Jurkat, Clone E6-1 (cell line): ENCODE measurements at regions not wholly inside any gene's neighbourhood (a gene's known extent, or its start where the extent isn't known, plus 50 kb on each side); places are given as distances from the start of the nearest gene placed in this dataset.

Experiments used
- DNase-seq: peaks from one replicate; pipeline ENCODE4 v3.0.0-alpha.2; 2011; ENCODE audit warnings: low read depth, low spot score
- H3K4me3 ChIP-seq: 2 replicates; pipeline ENCODE4 v1.5.1; 2011; ENCODE audit warnings: mild to moderate bottlenecking, low read length, control low read depth, moderate library complexity

DNA sequence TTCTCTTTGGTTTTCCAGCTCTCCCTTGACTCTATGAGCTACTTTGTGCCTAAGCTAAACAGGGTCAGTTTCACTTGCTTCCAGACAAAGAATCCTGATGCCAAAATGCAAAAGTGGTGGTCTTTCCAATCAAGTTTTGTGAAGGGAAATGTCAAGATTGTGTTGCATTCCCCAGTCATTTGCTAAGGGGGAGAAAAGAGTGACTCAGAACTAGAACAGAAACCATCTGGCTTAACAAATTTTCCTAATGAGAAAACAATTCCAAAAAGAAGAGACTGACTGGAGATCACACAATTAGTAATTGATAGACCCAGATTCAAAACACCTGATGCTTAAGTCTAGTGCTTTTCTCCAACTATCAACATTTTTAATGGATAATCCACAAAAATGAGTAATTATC is 235.1 kb upstream of the DIO2 start:
- no peak for DNase-seq
- no peak overlapping the region for H3K4me3 ChIP-seq

DNA sequence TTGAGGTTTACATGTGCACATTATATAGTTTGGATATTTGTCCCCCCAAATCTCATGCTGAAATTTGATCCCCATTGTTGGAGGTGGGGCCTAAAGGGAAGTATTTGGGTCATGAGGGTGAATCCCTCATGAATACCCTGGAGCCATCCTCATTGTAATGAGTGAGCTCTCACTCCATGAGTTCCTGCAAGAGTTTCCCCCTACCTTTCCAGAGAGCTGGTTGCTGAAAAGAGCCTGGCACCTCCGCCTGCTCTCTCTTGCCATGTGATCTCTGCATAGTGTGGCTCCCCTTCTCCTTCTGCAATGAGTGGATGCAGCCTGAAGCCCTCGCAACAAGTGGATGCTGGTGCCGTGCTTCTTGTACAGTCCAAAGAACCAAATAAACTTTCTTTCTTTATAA is 234.3 kb upstream of the DIO2 start:
- no peak for DNase-seq
- no peak overlapping the region for H3K4me3 ChIP-seq

DNA sequence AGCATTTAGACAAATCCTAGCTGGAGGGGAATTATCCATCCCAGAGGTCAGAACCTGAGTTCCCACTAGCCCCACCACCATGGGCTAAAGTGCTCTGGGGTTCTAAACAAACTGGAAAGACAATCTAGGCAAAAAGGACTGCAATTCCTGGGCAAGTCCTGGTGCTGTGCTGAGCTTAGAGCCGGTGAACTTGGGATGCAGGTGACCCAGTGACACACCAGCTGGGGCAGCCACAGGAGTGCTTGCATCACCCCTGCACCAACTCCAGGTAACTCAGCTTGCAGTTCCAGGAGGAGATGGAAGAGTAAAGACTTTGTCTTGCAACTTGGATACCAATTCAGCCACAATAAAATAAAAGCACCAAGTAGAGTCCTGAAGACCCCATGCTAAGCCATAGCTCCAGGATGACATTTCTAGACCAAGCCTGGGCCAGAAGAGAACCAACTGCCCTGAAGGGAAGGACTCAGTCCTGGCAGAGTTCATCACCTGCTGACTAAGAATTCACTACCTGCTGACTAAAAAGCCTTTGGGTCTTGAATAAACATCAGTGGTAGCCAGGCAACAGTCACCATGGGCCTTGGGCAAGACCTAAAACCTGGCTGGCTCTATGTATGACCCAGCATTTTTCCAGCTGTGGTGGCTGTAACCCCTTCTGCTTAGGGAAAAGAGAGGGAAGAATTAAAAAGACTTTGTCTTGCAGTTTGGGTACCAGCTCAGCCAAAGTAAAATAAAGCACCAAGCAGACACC is 223.4 kb upstream of the DIO2 start:
- no peak overlapping the region for H3K4me3 ChIP-seq
- no peak for DNase-seq

DNA sequence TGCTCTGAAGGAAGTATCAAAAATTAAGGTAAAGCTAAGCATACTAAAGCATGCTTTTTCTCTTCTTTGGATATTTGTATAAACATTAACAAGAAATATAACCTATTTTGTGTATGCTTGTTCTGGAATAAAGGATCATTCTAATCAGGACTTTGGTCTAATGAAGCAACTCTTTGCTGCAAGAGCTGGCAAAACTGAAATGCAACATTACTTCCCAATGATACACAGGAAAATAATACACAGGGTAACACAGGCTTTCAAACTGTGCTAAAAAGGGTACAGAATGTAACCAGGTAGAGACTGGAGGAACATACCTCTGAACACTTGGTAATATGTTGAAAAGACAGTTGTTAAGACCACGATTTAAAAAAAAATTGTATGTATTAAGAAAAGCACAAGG is 222.5 kb upstream of the DIO2 start:
- no peak overlapping the region for H3K4me3 ChIP-seq
- DNase-seq = no peak

DNA sequence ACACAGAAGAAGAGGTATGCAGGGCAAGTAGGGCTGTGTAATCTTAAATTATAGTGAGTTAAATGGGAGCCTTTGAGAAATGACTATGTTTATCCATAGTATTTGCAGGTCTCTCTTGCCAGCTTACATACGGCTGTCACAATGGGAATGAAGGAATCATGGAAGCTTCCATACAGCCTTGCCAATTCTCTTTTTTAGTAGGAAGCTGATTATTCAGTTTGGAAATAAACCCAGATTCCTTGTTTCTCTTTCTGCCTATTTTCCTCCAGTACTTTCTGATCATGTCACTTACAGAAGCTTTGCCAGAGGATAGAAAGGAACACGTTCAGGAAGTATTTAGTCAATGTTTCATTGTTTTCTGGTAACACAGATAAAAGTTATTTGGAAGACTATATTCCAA is 217.4 kb upstream of the DIO2 start:
- no peak overlapping the region for H3K4me3 ChIP-seq
- DNase-seq = no peak

DNA sequence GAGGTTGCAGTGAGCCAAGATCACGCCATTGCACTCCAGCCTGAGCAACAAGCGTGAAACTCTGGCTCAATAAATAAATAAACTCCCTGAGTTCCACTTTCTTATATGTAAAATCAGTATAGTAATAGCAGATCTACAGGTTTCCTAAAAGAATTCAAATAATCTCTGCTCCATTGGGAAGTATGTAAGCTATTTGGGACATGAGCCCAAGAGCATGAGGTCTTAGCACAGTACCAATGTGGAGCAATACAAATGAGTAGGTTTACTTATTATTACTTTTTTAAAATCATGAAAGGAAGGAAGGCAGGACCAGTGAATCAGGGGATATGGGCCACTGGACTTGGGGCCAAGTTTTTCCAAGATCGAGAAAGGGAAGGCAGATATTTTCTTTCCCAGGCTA is 216.9 kb upstream of the DIO2 start:
- no peak for DNase-seq

DNA sequence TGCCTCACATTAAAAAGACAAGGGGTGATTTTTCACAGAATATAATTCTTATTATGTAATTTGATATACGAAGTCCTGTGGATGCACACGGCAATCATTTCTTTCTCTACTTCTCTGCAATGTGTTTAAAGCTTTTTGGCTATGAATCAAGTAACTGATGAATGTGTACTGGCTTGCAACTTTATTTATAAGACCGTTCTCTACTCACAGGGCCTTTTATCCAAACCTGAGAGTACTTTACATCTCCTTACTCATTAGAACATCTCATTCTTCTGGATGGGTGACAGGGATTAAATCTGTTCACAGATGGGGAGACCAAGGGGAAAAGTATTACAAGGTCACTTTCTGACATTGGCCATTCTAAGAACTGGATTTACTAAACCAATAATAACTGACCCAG is 215.8 kb upstream of the DIO2 start:
- no peak for DNase-seq
- H3K4me3 ChIP-seq = no peak overlapping the region

More for the DNA sequence above, 216.9 kb upstream of the DIO2 start:
- no peak overlapping the region for H3K4me3 ChIP-seq

DNA sequence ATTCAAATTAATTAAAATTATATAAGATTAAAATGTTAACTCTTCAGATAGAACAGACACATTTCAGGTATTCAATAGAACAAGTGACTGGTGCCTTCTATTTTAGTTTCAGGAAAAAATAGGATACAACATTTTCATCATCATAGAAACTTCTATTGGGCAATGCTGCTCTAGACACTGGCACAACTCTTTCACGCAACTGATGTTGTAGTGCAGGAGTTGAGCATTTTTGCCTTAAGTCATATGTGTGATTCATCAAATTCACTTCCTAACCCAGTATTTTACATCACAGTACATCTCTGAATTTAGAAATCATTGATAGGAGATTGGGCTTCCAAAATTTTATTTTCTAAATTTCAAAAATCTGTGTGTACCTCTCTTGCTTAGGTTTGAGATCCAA is 215.4 kb upstream of the DIO2 start:
- no peak overlapping the region for H3K4me3 ChIP-seq
- no peak for DNase-seq

DNA sequence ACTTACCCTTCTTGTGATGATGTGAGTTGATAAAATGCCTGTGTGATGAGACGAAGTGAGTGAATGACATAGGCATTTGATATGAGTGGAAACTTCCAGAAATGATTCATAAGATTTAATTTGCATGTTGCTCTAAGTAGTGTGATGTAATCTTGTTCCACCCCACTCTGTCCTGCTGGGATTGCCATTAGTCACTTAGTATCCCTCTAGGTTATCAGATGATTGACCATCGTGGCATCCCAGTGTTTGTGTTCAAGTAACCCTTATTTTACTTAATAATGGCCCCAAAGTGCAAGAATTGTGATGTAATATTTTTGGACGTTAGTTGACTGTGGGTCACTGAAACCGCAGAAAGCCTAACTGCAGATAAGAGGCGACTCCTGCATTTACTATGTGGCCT is 214.4 kb upstream of the DIO2 start:
- no peak overlapping the region for H3K4me3 ChIP-seq
- no peak for DNase-seq

DNA sequence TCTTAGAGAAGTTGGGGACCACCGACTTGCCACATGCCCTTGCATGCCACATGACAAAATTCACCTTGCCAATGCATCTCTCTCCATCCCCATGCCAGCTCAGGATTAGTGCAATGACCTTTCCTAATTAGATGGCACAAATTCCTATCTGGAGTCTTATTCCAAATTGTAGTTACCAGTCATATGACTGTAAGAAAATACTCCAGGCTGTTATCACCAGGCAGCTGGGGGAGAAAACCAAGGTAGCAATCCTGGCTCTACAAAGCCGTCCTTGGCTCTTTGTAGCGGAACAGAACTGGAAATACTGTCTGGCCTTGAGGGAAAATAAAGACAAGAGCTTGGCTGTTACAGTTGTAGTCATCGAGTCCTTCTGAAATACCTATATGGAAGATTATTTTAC is 208.5 kb upstream of the DIO2 start:
- H3K4me3 ChIP-seq = no peak overlapping the region
- no peak for DNase-seq

DNA sequence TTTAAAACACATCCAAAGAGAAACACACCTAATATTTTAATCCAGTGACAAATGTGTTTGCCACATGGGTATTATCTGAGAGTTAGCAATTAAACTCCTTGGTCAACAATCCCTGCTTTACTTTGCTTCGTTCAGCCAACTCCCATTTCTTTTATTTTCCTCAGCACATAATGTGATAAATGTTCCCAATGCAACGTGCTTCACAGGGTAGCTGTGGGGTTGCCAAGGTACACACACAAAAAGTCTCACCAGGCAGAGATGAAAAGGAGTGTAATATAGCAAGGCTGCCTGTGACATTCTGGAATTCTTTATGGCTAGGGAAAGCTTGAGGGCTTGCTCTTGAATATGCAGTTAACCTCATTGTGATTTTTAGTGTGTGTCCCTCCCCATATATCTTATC is 208.0 kb upstream of the DIO2 start:
- DNase-seq = no peak
- no peak overlapping the region for H3K4me3 ChIP-seq

DNA sequence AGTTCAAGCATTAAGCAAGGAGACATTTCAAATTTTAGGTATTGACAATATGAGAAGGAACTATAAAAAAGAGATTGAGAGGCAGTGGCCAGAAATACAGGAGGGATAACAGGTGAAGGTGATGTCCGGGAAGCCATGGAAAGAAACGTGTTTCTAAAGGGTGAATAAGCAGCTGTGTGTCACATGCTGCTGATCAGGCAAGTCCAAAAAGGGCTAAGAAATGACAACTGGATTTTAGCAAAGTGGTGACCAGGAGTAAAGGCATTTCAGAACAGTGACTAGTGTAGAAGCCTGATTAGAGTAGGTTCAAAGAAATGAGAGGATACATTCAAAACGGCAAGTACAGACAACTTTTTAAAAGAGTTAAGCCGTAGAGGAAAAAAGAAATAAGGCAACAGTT is 204.3 kb upstream of the DIO2 start:
- no peak for DNase-seq
- H3K4me3 ChIP-seq = no peak overlapping the region

DNA sequence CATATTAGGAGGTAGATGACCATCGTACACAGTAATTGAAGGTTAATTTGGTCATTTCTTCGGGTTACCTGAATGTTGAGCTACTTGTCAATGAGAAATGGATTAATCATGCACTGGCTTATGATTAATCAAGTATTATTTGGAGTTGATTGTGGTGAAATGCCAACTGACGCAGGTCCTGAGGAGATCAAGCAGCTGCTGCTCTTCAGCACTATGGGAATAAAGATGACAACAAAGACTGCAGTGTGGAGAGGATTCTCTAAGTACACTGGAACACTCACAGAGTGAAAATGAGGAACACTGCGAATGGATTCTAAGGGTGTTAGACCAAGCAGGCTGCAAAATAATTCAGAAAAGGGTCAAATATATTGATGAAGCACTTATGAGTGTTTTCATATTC is 202.8 kb upstream of the DIO2 start:
- H3K4me3 ChIP-seq = no peak overlapping the region
- no peak for DNase-seq

DNA sequence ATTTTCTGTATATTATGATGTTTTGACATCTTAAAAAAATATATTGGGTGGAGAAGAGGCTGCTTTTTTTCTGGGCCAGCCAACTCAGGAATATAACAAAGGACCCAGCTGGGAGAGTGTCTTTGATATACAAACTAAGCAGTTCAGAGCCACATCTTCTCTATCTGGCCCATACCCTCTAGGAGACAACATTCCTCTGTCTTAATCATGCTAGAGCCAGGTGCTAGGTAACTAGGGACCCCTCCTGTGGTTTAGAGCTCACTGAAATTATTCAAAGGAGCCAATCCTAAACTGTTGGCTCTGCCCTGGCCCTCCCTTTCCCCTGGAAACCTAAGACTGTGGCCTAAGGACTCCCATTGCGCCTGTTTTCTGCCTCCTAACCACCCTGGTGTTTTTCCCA is 193.1 kb upstream of the DIO2 start:
- no peak for DNase-seq
- no peak overlapping the region for H3K4me3 ChIP-seq

DNA sequence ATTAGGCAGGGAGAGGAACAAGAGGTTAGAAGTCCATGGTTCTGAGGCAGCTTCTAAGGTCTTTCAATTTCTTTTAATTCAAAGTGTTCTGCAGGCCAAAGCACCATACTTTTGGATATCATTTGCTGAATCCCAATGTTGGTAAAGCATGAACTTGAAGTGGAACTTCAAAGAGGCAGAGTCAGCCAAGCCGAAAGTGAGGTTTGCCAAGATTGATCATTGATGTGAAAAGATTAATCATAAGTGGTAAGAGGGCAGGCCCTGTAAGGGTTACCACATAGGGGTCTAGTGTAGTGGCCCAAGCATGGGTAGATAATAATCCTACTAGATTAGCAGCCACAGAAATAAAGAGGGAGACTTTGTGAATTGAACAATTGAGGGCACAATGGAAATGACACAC is 191.7 kb upstream of the DIO2 start:
- DNase-seq = no peak
- H3K4me3 ChIP-seq = no peak overlapping the region

DNA sequence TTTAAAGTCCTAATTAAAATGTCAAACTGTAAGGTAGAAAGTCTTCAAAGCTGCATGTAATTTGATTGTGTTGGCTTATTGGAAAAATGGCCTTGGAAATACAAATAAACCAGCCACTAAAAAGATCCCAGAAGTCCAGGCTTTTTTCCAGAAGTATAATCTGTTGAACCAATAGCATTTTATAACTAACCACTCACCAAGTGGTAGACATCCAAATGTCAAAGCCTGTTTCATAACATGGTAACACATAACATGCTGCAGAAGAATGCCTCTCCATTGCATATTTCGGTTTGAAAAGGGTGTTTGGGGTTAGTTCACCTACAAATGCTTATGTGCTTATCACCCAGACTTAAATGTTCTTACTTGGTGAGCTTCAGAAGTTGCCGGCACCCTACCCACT is 183.7 kb upstream of the DIO2 start:
- H3K4me3 ChIP-seq = no peak overlapping the region
- DNase-seq = no peak

DNA sequence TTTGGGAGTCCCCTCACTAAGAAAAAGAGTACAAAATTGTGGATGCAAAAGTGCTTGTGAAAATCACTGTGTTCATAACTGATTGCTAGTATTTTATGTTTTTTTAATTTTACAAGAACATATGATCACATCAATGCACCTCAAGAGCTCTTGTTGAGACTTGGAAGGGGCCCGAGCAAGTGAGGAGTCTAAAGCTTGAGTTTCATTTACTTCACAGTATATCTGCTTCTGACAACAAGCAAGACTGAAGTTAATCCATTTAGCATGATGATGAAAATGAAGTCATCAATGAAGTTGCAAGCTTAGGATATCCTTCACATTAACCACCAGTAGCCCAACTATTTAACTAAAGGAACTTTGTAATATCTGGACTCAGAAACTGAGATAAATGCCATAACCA is 182.5 kb upstream of the DIO2 start:
- no peak for DNase-seq
- no peak overlapping the region for H3K4me3 ChIP-seq

DNA sequence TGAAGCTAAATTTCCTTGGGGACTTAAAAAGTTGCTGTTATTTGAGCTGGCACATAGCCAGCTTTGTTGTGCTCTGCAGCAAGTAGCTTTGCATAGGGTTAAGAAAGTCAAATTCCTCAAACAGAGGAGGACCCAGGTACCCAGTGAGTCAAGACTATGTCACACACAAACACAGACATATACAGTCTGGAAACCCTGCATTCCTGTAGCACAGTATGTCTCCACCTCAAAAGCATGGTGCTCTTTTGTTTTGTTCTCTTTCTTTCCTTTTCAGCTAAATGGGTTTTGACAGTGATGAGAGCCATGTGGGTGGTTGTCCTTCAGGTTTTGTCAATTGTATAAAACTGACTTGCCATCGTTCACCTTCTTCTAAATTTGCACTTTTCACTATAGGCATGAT is 179.6 kb upstream of the DIO2 start:
- DNase-seq = no peak
- no peak overlapping the region for H3K4me3 ChIP-seq

DNA sequence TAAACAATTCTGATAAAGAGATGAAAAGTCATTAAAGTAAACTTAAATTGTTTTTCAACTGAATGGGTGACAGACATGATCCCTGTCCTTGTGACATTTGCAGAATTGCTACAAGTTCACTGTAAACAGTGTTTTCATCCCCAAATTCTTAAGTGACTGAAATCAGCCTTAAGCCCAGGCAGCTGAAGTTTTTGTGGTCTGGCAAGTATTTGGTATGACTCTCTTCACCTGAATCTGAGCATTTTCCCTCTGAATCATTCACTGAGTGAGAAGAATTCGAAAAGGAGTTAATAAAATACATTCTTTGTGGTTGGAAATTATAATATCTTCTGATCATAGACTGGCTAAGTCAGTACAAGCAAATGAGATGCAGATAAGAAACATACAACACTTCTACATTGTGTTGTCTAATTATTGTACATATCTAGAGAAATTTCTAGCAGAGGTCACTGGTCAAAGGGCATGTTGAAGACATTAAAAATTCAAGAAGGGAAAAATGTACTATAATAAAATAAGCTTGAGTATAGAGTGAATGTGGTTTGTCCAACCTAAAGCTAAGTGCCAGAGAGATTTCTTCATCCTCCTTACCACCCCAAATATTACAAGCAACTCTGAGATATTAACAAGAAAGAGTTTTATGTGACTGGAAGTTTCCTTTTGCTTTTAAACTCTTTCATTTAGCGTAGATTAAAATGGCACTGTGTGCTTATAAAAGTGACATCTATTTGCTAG is 177.8 kb upstream of the DIO2 start:
- H3K4me3 ChIP-seq = no peak overlapping the region
- DNase-seq = no peak

DNA sequence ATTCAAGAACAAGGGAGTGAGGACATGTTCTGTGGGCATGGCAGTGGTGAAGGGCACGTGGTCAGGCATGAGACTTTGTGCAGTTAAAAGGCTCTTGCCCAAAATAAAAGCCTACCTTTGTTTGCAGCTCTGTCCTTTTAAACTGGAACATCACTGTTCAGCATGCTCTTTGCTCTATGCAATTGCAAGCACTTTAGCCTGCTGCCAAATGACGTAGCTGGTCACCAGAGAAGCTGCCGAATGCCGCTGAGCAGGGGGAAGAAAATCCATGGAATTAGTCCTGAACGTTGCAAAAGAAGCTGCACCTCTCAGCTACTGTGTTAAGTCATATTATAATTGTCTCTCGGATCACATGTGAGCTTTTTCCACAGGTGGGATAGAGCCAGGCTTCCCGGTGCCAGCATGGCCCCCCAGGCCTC is 176.3 kb upstream of the DIO2 start:
- DNase-seq = no peak

DNA sequence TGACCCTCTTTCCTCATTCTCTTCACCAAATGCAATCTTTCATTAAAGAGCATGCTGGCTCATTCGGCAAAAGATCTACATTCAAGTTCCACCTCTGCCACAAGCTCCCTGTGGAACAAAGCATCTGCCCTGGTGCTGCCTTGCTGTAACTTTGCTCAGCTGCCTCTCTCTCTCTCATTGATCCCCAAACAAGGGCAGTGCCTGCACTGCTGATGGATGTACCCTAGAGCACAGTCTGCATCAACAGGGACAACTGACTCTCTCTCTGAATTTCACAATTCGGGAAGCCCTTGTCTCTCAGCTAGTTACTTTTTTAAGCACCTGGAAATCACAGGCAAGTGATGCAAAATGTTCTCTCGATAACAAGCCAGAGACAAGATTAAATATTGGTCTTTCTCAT is 174.0 kb upstream of the DIO2 start:
- no peak for DNase-seq
- no peak overlapping the region for H3K4me3 ChIP-seq

More for the DNA sequence above, 176.3 kb upstream of the DIO2 start:
- H3K4me3 ChIP-seq = no peak overlapping the region
